Epithelial cell of proximal tubule (primary cell): ENCODE measurements at regions not wholly inside any gene's neighbourhood (a gene's known extent, or its start where the extent isn't known, plus 50 kb on each side); places are given as distances from the start of the nearest gene placed in this dataset.
"Not testable (repeated sequence)": the region's sequence is repeated elsewhere in the genome, so short reads cannot be mapped to it uniquely, and the experiment has no call there.

Experiments
- DNase-seq: peaks from one replicate; pipeline ENCODE4 v3.0.0-alpha.2; 2011; ENCODE audit warnings: low read depth
- H3K4me3 ChIP-seq: 2 replicates; pipeline ENCODE4 v1.5.1; 2011; ENCODE audit warnings: low read depth, mild to moderate bottlenecking, low read length
- CTCF ChIP-seq: conservative IDR thresholded peaks from 2 replicates; pipeline ENCODE4 v1.5.1; 2012; ENCODE audit warnings: low read depth, mild to moderate bottlenecking, low read length

- no peak for TF ChIP-seq CTCF
- no peak overlapping the region for H3K4me3 ChIP-seq
- DNase-seq = no peak
Measured at GRCh38 chr6:58198301-58198700, 880.9 kb downstream of the PRIM2 start.

GRCh38 chr6:58237124-58237523, 919.7 kb downstream of the PRIM2 start:
- not testable (repeated sequence) for DNase-seq

GRCh38 chr6:58238421-58238820, 921.0 kb downstream of the PRIM2 start:
- not testable (repeated sequence) for DNase-seq, H3K4me3 ChIP-seq

More at GRCh38 chr6:58237124-58237523, 919.7 kb downstream of the PRIM2 start:
- not testable (repeated sequence) for H3K4me3 ChIP-seq

- DNase-seq, H3K4me3 ChIP-seq: not testable (repeated sequence)
Measured at GRCh38 chr6:58257625-58258024, 940.2 kb downstream of the PRIM2 start.

GRCh38 chr6:58290177-58290576, 972.7 kb downstream of the PRIM2 start:
- DNase-seq = no peak
- TF ChIP-seq CTCF = no peak
- H3K4me3 ChIP-seq = no peak overlapping the region

- not testable (repeated sequence) for H3K4me3 ChIP-seq, DNase-seq
Measured at GRCh38 chr6:58291319-58291718, 973.9 kb downstream of the PRIM2 start.

GRCh38 chr6:58307901-58308300, 990.5 kb downstream of the PRIM2 start:
- not testable (repeated sequence) for DNase-seq, H3K4me3 ChIP-seq

GRCh38 chr6:58332108-58332507, 1014.7 kb downstream of the PRIM2 start:
- not testable (repeated sequence) for H3K4me3 ChIP-seq

GRCh38 chr6:58342287-58342686, 1024.9 kb downstream of the PRIM2 start:
- DNase-seq, H3K4me3 ChIP-seq: not testable (repeated sequence)

More at GRCh38 chr6:58332108-58332507, 1014.7 kb downstream of the PRIM2 start:
- not testable (repeated sequence) for DNase-seq

- not testable (repeated sequence) for H3K4me3 ChIP-seq, DNase-seq
Measured at GRCh38 chr6:58347534-58347933, 1030.1 kb downstream of the PRIM2 start.

GRCh38 chr6:58351619-58352018, 1034.2 kb downstream of the PRIM2 start:
- H3K4me3 ChIP-seq, DNase-seq: not testable (repeated sequence)

GRCh38 chr6:58358452-58358851, 1041.0 kb downstream of the PRIM2 start:
- not testable (repeated sequence) for H3K4me3 ChIP-seq, DNase-seq

- DNase-seq, H3K4me3 ChIP-seq: not testable (repeated sequence)
Measured at GRCh38 chr6:58365856-58366255, 1048.4 kb downstream of the PRIM2 start.

GRCh38 chr6:58406659-58407058, 1089.2 kb downstream of the PRIM2 start:
- DNase-seq, H3K4me3 ChIP-seq: not testable (repeated sequence)
